Stimulated activated memory B cell treated with anti-CD40 and anti-IgM and Interleukin-4, amounts not matched to agents 10 μg/mL and 1 μg/mL and 100 μg/mL, for 72 hours (primary cell): ENCODE measurements at regions not wholly inside any gene's neighbourhood (a gene's known extent, or its start where the extent isn't known, plus 50 kb on each side); places are given as distances from the start of the nearest gene placed in this dataset.
"Not testable (repeated sequence)": the region's sequence is repeated elsewhere in the genome, so short reads cannot be mapped to it uniquely, and the experiment has no call there.

ENCODE experiments used
- ATAC-seq: fragments of 150-1000 bp; cut with Tn5 transposase; 2 replicates; pipeline ENCODE4 v1.10.0; 2021
- H3K27ac Mint-ChIP-seq: one replicate; pipeline ENCODE4 v1.8.0; 2022; ENCODE audit warnings: mild to moderate bottlenecking, mixed read lengths
- H3K27me3 Mint-ChIP-seq: one replicate; pipeline ENCODE4 v1.8.0; 2022; ENCODE audit warnings: mixed read lengths
- H3K36me3 Mint-ChIP-seq: one replicate; pipeline ENCODE4 v1.8.0; 2022; ENCODE audit warnings: mixed read lengths
- H3K4me1 Mint-ChIP-seq: one replicate; pipeline ENCODE4 v1.8.0; 2022; ENCODE audit warnings: mixed read lengths
- H3K4me3 Mint-ChIP-seq: one replicate; pipeline ENCODE4 v1.8.0; 2022; ENCODE audit warnings: mild to moderate bottlenecking, moderate library complexity, mixed read lengths
- H3K9me3 Mint-ChIP-seq: one replicate; pipeline ENCODE4 v1.8.0; 2022; ENCODE audit warnings: mixed read lengths

GRCh38 chr7:136303162-136303561 is 326.0 kb upstream of the MTPN start:
- Mint-ChIP-seq H3K9me3 (peaks cover 12% of the 10 kb centered on the region), H3K27me3 (no peaks in the 10 kb centered on the region), H3K27ac (no peak overlapping the region), H3K4me3 (no peak overlapping the region), H3K4me1 (no peaks in the 10 kb centered on the region), H3K36me3 (no peaks in the 10 kb centered on the region)
- no peak for ATAC-seq

GRCh38 chr7:136302049-136302448 is 324.9 kb upstream of the MTPN start:
- peaks cover 12% of the 10 kb centered on the region for H3K9me3 Mint-ChIP-seq
- no peaks in the 10 kb centered on the region for H3K4me1 Mint-ChIP-seq
- no peak for ATAC-seq

GRCh38 chr7:136294977-136295376 is 317.8 kb upstream of the MTPN start:
- no peaks in the 10 kb centered on the region for H3K36me3 Mint-ChIP-seq
- H3K27ac Mint-ChIP-seq = no peak overlapping the region
- H3K4me3 Mint-ChIP-seq = no peak overlapping the region
- no peaks in the 10 kb centered on the region for H3K4me1 Mint-ChIP-seq
- no peak for ATAC-seq
- H3K9me3 Mint-ChIP-seq = no peaks in the 10 kb centered on the region
- no peaks in the 10 kb centered on the region for H3K27me3 Mint-ChIP-seq

More at GRCh38 chr7:136302049-136302448, 324.9 kb upstream of the MTPN start:
- Mint-ChIP-seq H3K27me3 (no peaks in the 10 kb centered on the region), H3K36me3 (no peaks in the 10 kb centered on the region), H3K4me3 (no peak overlapping the region), H3K27ac (no peak overlapping the region)

- no peaks in the 10 kb centered on the region for H3K36me3 Mint-ChIP-seq
- ATAC-seq = no peak
Observed at GRCh38 chr7:136293841-136294391, 316.8 kb upstream of the MTPN start.

GRCh38 chr7:136293272-136293671 is 316.1 kb upstream of the MTPN start:
- no peaks in the 10 kb centered on the region for H3K36me3 Mint-ChIP-seq
- H3K27ac Mint-ChIP-seq = no peak overlapping the region
- H3K27me3 Mint-ChIP-seq = no peaks in the 10 kb centered on the region
- no peaks in the 10 kb centered on the region for H3K9me3 Mint-ChIP-seq
- H3K4me3 Mint-ChIP-seq = no peak overlapping the region
- peak; percentile 62 for ATAC-seq
- H3K4me1 Mint-ChIP-seq = no peaks in the 10 kb centered on the region

More at GRCh38 chr7:136293841-136294391, 316.8 kb upstream of the MTPN start:
- H3K27ac Mint-ChIP-seq = no peak overlapping the region
- H3K9me3 Mint-ChIP-seq = no peaks in the 10 kb centered on the region
- no peak overlapping the region for H3K4me3 Mint-ChIP-seq
- H3K27me3 Mint-ChIP-seq = no peaks in the 10 kb centered on the region
- H3K4me1 Mint-ChIP-seq = no peaks in the 10 kb centered on the region

- no peak for ATAC-seq
- no peaks in the 10 kb centered on the region for H3K4me1 Mint-ChIP-seq
- H3K9me3 Mint-ChIP-seq = no peaks in the 10 kb centered on the region
- H3K27ac Mint-ChIP-seq = no peak overlapping the region
- no peak overlapping the region for H3K4me3 Mint-ChIP-seq
- H3K36me3 Mint-ChIP-seq = no peaks in the 10 kb centered on the region
- H3K27me3 Mint-ChIP-seq = no peaks in the 10 kb centered on the region
Observed at GRCh38 chr7:136292365-136292764, 315.2 kb upstream of the MTPN start.

GRCh38 chr7:136290351-136290750 is 313.2 kb upstream of the MTPN start:
- no peak for ATAC-seq
- Mint-ChIP-seq H3K9me3 (no peaks in the 10 kb centered on the region), H3K27ac (no peak overlapping the region), H3K36me3 (no peaks in the 10 kb centered on the region), H3K4me3 (no peak overlapping the region), H3K27me3 (no peaks in the 10 kb centered on the region), H3K4me1 (no peaks in the 10 kb centered on the region)

GRCh38 chr7:136278057-136278456 is 300.9 kb upstream of the MTPN start:
- H3K36me3 Mint-ChIP-seq = no peaks in the 10 kb centered on the region
- H3K27ac Mint-ChIP-seq = no peak overlapping the region
- H3K4me3 Mint-ChIP-seq = no peak overlapping the region
- H3K27me3 Mint-ChIP-seq = no peaks in the 10 kb centered on the region
- H3K4me1 Mint-ChIP-seq = no peaks in the 10 kb centered on the region
- no peak for ATAC-seq
- H3K9me3 Mint-ChIP-seq = peaks cover 6% of the 10 kb centered on the region

GRCh38 chr7:136275794-136276193 is 298.6 kb upstream of the MTPN start:
- no peak for ATAC-seq
- H3K27me3 Mint-ChIP-seq = no peaks in the 10 kb centered on the region
- H3K4me1 Mint-ChIP-seq = no peaks in the 10 kb centered on the region
- H3K27ac Mint-ChIP-seq = no peak overlapping the region
- H3K9me3 Mint-ChIP-seq = peaks cover 6% of the 10 kb centered on the region
- no peaks in the 10 kb centered on the region for H3K36me3 Mint-ChIP-seq
- no peak overlapping the region for H3K4me3 Mint-ChIP-seq

- no peaks in the 10 kb centered on the region for H3K36me3 Mint-ChIP-seq
- no peak overlapping the region for H3K4me3 Mint-ChIP-seq
- H3K4me1 Mint-ChIP-seq = no peaks in the 10 kb centered on the region
- H3K9me3 Mint-ChIP-seq = peaks cover 6% of the 10 kb centered on the region
- H3K27me3 Mint-ChIP-seq = no peaks in the 10 kb centered on the region
- no peak overlapping the region for H3K27ac Mint-ChIP-seq
- no peak for ATAC-seq
Observed at GRCh38 chr7:136274636-136275345, 297.6 kb upstream of the MTPN start.

GRCh38 chr7:136272934-136273333 is 295.8 kb upstream of the MTPN start:
- Mint-ChIP-seq H3K9me3 (peaks cover 10% of the 10 kb centered on the region), H3K27ac (no peak overlapping the region), H3K27me3 (no peaks in the 10 kb centered on the region), H3K4me3 (no peak overlapping the region), H3K4me1 (no peaks in the 10 kb centered on the region), H3K36me3 (no peaks in the 10 kb centered on the region)
- no peak for ATAC-seq

GRCh38 chr7:136267822-136268221 is 290.7 kb upstream of the MTPN start:
- Mint-ChIP-seq H3K36me3 (no peaks in the 10 kb centered on the region), H3K4me1 (no peaks in the 10 kb centered on the region), H3K9me3 (peaks cover 15% of the 10 kb centered on the region), H3K4me3 (no peak overlapping the region), H3K27ac (no peak overlapping the region), H3K27me3 (no peaks in the 10 kb centered on the region)
- ATAC-seq = no peak

- H3K27me3 Mint-ChIP-seq = no peaks in the 10 kb centered on the region
- no peak overlapping the region for H3K27ac Mint-ChIP-seq
- no peak overlapping the region for H3K4me3 Mint-ChIP-seq
- no peaks in the 10 kb centered on the region for H3K4me1 Mint-ChIP-seq
- H3K9me3 Mint-ChIP-seq = peaks cover 24% of the 10 kb centered on the region
- no peaks in the 10 kb centered on the region for H3K36me3 Mint-ChIP-seq
- no peak for ATAC-seq
Observed at GRCh38 chr7:136266457-136266856, 289.3 kb upstream of the MTPN start.

GRCh38 chr7:136264304-136264703 is 287.1 kb upstream of the MTPN start:
- H3K4me3 Mint-ChIP-seq, H3K4me1 Mint-ChIP-seq, H3K27me3 Mint-ChIP-seq, H3K36me3 Mint-ChIP-seq, H3K27ac Mint-ChIP-seq, ATAC-seq: not testable (repeated sequence)
- H3K9me3 Mint-ChIP-seq = peaks cover 29% of the 10 kb centered on the region

- H3K27me3 Mint-ChIP-seq, H3K27ac Mint-ChIP-seq, ATAC-seq, H3K4me3 Mint-ChIP-seq, H3K36me3 Mint-ChIP-seq, H3K4me1 Mint-ChIP-seq: not testable (repeated sequence)
- peaks cover 28% of the 10 kb centered on the region for H3K9me3 Mint-ChIP-seq
Observed at GRCh38 chr7:136263112-136263860, 286.1 kb upstream of the MTPN start.

GRCh38 chr7:136260591-136260990 is 283.4 kb upstream of the MTPN start:
- H3K36me3 Mint-ChIP-seq, H3K27me3 Mint-ChIP-seq, H3K27ac Mint-ChIP-seq, H3K4me1 Mint-ChIP-seq, H3K4me3 Mint-ChIP-seq, ATAC-seq: not testable (repeated sequence)
- H3K9me3 Mint-ChIP-seq = peaks cover 22% of the 10 kb centered on the region
